Neural progenitor cell (in vitro differentiated cells): ENCODE measurements at regions not wholly inside any gene's neighbourhood (a gene's known extent, or its start where the extent isn't known, plus 50 kb on each side); places are given as distances from the start of the nearest gene placed in this dataset.
A peak's percentile ranks its signal among the peaks of the same experiment; 100 is the strongest.

ENCODE experiments used
- DNase-seq: peaks from one replicate; pipeline ENCODE4 v3.0.0-alpha.2; 2016; ENCODE audit warnings: low spot score
- H2AFZ ChIP-seq: fragments of 200-600 bp; sonication (generic); replicated peaks from 2 replicates; pipeline ENCODE4 v1.6.1; 2016; ENCODE audit warnings: antibody characterized with exemption
- H3F3A ChIP-seq: fragments of 200-600 bp; sonication (generic); 2 replicates; pipeline ENCODE4 v1.6.1; 2016; ENCODE audit warnings: antibody characterized with exemption, low read depth
- H3K27ac ChIP-seq: fragments of 200-600 bp; sonication (generic); 2 replicates; pipeline ENCODE4 v1.5.1; 2016; ENCODE audit warnings: mild to moderate bottlenecking
- H3K27me3 ChIP-seq: fragments of 200-600 bp; sonication (generic); 2 replicates; pipeline ENCODE4 v1.6.1; 2016; ENCODE audit warnings: mild to moderate bottlenecking, moderate library complexity
- H3K36me3 ChIP-seq: fragments of 200-600 bp; sonication (generic); 2 replicates; pipeline ENCODE4 v1.5.1; 2016
- H3K4me1 ChIP-seq: fragments of 200-600 bp; sonication (generic); 2 replicates; pipeline ENCODE4 v1.6.1; 2016; ENCODE audit warnings: mixed run types
- H3K4me2 ChIP-seq: fragments of 200-600 bp; sonication (generic); 2 replicates; pipeline ENCODE4 v1.6.1; 2016
- H3K4me3 ChIP-seq: fragments of 200-600 bp; sonication (generic); 2 replicates; pipeline ENCODE4 v1.5.1; 2016
- H3K79me2 ChIP-seq: fragments of 200-600 bp; sonication (generic); 2 replicates; pipeline ENCODE4 v1.6.1; 2016; ENCODE audit warnings: low read depth
- H3K9ac ChIP-seq: fragments of 200-600 bp; sonication (generic); 2 replicates; pipeline ENCODE4 v1.6.1; 2016
- H3K9me3 ChIP-seq: fragments of 200-600 bp; sonication (generic); 2 replicates; pipeline ENCODE4 v1.5.1; 2016; ENCODE audit warnings: low read depth
- H4K20me1 ChIP-seq: fragments of 200-600 bp; sonication (generic); 2 replicates; pipeline ENCODE4 v1.6.1; 2016; ENCODE audit warnings: low read depth
- H3K27ac Mint-ChIP-seq: 3 replicates; pipeline ENCODE4 v1.8.0; 2021; ENCODE audit warnings: mixed read lengths
- H3K27me3 Mint-ChIP-seq: 2 replicates; pipeline ENCODE4 v1.8.0; 2022; ENCODE audit warnings: low read depth, mild to moderate bottlenecking, inconsistent platforms, moderate library complexity, mixed read lengths; ENCODE audit not compliant: insufficient read depth
- H3K36me3 Mint-ChIP-seq: 3 replicates; pipeline ENCODE4 v1.8.0; 2021; ENCODE audit warnings: mixed read lengths
- H3K4me1 Mint-ChIP-seq: 3 replicates; pipeline ENCODE4 v1.8.0; 2021; ENCODE audit warnings: mixed read lengths
- H3K4me3 Mint-ChIP-seq: 3 replicates; pipeline ENCODE4 v1.8.0; 2021; ENCODE audit warnings: mild to moderate bottlenecking, moderate library complexity, mixed read lengths
- H3K9me3 Mint-ChIP-seq: 3 replicates; pipeline ENCODE4 v1.8.0; 2020; ENCODE audit warnings: mixed read lengths
- CTCF ChIP-seq: fragments of 200-600 bp; sonication (generic); IDR thresholded peaks from 2 replicates; pipeline ENCODE4 v1.5.1; 2017; ENCODE audit warnings: antibody characterized with exemption, mild to moderate bottlenecking
- EZH2 ChIP-seq: fragments of 200-600 bp; sonication (generic); IDR thresholded peaks from 2 replicates; pipeline ENCODE4 v1.6.1; 2017; ENCODE audit warnings: antibody characterized with exemption, mild to moderate bottlenecking, moderate library complexity
- EZH2phosphoT487 ChIP-seq: fragments of 200-600 bp; sonication (generic); IDR thresholded peaks from 2 replicates; pipeline ENCODE4 v1.6.1; 2017; ENCODE audit warnings: antibody characterized with exemption

- H3K27me3 Mint-ChIP-seq, result peaks cover 2% of the 10 kb centered on the region
Measured at GRCh38 chr6:103729658-103730057, 1130.1 kb downstream of the HACE1 start.

GRCh38 chr6:103723438-103724322 lies 1136.0 kb downstream of the HACE1 start:
- Mint-ChIP-seq H3K36me3 (no peaks in the 10 kb centered on the region), H3K4me1 (peaks cover 13% of the 10 kb centered on the region), H3K9me3 (no peaks in the 10 kb centered on the region), H3K27me3 (peaks cover 4% of the 10 kb centered on the region), H3K27ac (no peak overlapping the region), H3K4me3 (no peak overlapping the region)
- H3K79me2 ChIP-seq, result no peaks in the 10 kb centered on the region
- no peak overlapping the region for H3K4me2 ChIP-seq
- no peak overlapping the region for H3K9ac ChIP-seq
- H3K9me3 ChIP-seq, result no peaks in the 10 kb centered on the region
- no peaks in the 10 kb centered on the region for H3K4me1 ChIP-seq
- DNase-seq, result no peak
- no peak overlapping the region for H3K27ac ChIP-seq
- H2AFZ ChIP-seq, result peak overlapping the region; percentile 32
- no peaks in the 10 kb centered on the region for H3K27me3 ChIP-seq
- H3K36me3 ChIP-seq, result no peaks in the 10 kb centered on the region
- H4K20me1 ChIP-seq, result no peaks in the 10 kb centered on the region
- TF ChIP-seq EZH2 (no peak), EZH2phosphoT487 (no peak), CTCF (no peak)
- H3F3A ChIP-seq, result no peaks in the 10 kb centered on the region
- no peak overlapping the region for H3K4me3 ChIP-seq

More at GRCh38 chr6:103729658-103730057, 1130.1 kb downstream of the HACE1 start:
- H3K9ac ChIP-seq, result no peak overlapping the region
- H3K9me3 ChIP-seq, result no peaks in the 10 kb centered on the region
- no peak overlapping the region for H2AFZ ChIP-seq
- Mint-ChIP-seq H3K9me3 (no peaks in the 10 kb centered on the region), H3K4me3 (no peak overlapping the region), H3K27ac (no peak overlapping the region), H3K36me3 (no peaks in the 10 kb centered on the region), H3K4me1 (no peaks in the 10 kb centered on the region)
- no peaks in the 10 kb centered on the region for H3K4me1 ChIP-seq
- TF ChIP-seq CTCF (peak; percentile 19), EZH2 (no peak)
- H3K4me2 ChIP-seq, result no peak overlapping the region
- no peaks in the 10 kb centered on the region for H4K20me1 ChIP-seq
- no peaks in the 10 kb centered on the region for H3K79me2 ChIP-seq
- DNase-seq, result no peak
- H3K36me3 ChIP-seq, result no peaks in the 10 kb centered on the region
- H3F3A ChIP-seq, result no peaks in the 10 kb centered on the region
- H3K4me3 ChIP-seq, result no peak overlapping the region
- no peaks in the 10 kb centered on the region for H3K27me3 ChIP-seq
- H3K27ac ChIP-seq, result no peak overlapping the region

- no peak overlapping the region for H3K4me3 Mint-ChIP-seq
- H4K20me1 ChIP-seq, result no peaks in the 10 kb centered on the region
- H3F3A ChIP-seq, result no peaks in the 10 kb centered on the region
- peaks cover 19% of the 10 kb centered on the region for H3K4me1 Mint-ChIP-seq
- no peaks in the 10 kb centered on the region for H3K36me3 Mint-ChIP-seq
- no peak for DNase-seq
- H3K4me1 ChIP-seq, result peaks cover 5% of the 10 kb centered on the region
- H3K9ac ChIP-seq, result no peak overlapping the region
- TF ChIP-seq EZH2, result no peak
- TF ChIP-seq EZH2phosphoT487, result no peak
- TF ChIP-seq CTCF, result no peak
- H3K27ac Mint-ChIP-seq, result no peak overlapping the region
- no peaks in the 10 kb centered on the region for H3K27me3 ChIP-seq
- no peak overlapping the region for H2AFZ ChIP-seq
- H3K36me3 ChIP-seq, result no peaks in the 10 kb centered on the region
- H3K4me3 ChIP-seq, result no peak overlapping the region
- no peak overlapping the region for H3K4me2 ChIP-seq
- H3K9me3 Mint-ChIP-seq, result no peaks in the 10 kb centered on the region
- no peaks in the 10 kb centered on the region for H3K79me2 ChIP-seq
- H3K27me3 Mint-ChIP-seq, result peaks cover 4% of the 10 kb centered on the region
- no peaks in the 10 kb centered on the region for H3K9me3 ChIP-seq
- no peak overlapping the region for H3K27ac ChIP-seq
Measured at GRCh38 chr6:103722683-103723082, 1137.0 kb downstream of the HACE1 start.
